Epithelial cell of esophagus (primary cell): ENCODE measurements at regions not wholly inside any gene's neighbourhood (a gene's known extent, or its start where the extent isn't known, plus 50 kb on each side); places are given as distances from the start of the nearest gene placed in this dataset.
"Not testable (repeated sequence)": the region's sequence is repeated elsewhere in the genome, so short reads cannot be mapped to it uniquely, and the experiment has no call there.

Experiments used
- DNase-seq: peaks from one replicate; pipeline ENCODE4 v3.0.0; 2010; ENCODE audit warnings: low read depth
- H3K4me3 ChIP-seq: 2 replicates; pipeline ENCODE4 v1.5.1; 2011; ENCODE audit warnings: mild to moderate bottlenecking, low read length, control low read depth
- CTCF ChIP-seq: IDR thresholded peaks from 2 replicates; pipeline ENCODE4 v1.5.1; 2011; ENCODE audit warnings: low read depth, mild to moderate bottlenecking, low read length, control low read depth, inconsistent platforms; ENCODE audit not compliant: insufficient read depth; ENCODE audit errors: missing control alignments

- TF ChIP-seq CTCF = no peak
- H3K4me3 ChIP-seq = no peak overlapping the region
These were observed 136.9 kb upstream of the FBXO11 start for GRCh38 chr2:48043131-48043700.

GRCh38 chr2:48043746-48044145, 137.4 kb upstream of the FBXO11 start:
- DNase-seq = peak; percentile 8
- no peak overlapping the region for H3K4me3 ChIP-seq
- TF ChIP-seq CTCF = no peak

More at GRCh38 chr2:48043131-48043700, 136.9 kb upstream of the FBXO11 start:
- DNase-seq = no peak

DNA sequence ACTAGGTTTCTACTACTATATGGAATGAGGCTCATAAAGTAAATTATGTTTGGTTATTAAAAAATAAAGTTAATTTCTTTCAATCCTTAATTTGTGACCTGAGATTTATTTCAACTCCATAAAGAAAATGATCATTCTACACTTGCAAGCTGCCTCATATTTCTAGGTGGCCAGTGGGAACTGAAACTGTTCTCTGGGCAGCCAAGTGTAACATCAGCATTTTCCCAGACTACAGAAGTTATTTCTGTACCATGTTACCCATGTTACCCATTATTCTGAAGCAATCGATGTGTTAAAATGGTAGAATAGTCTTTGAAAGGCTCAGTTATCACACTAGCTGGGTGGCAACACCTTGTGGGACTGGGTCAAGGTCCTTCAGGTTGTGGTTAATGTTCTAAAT, 139.3 kb upstream of the FBXO11 start:
- H3K4me3 ChIP-seq = no peak overlapping the region
- TF ChIP-seq CTCF = no peak
- no peak for DNase-seq

- no peak for TF ChIP-seq CTCF
- no peak overlapping the region for H3K4me3 ChIP-seq
- DNase-seq = no peak
These were observed 142.3 kb upstream of the FBXO11 start for GRCh38 chr2:48048476-48049171.

- DNase-seq = no peak
- H3K4me3 ChIP-seq = no peak overlapping the region
- TF ChIP-seq CTCF = no peak
These were observed 143.1 kb upstream of the FBXO11 start for GRCh38 chr2:48049371-48049770.

DNA sequence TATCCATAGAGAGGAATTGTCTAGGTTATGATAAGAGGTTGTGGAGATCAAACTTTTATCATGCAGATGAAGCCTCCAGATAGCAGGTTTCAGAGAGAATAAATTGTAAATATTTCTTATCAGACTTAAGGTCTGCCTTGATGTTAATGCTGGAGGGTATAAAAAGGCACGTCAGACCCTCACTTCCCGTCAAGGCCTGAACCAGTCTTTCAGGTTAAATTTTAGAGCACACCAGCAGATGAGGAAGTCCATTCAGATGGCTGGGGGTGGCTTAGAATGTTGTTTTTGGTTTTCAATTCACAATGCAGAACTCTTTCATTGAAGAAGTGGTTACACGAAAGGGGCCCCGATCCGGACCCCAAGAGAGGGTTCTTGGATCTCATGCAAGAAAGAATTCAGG, 144.4 kb upstream of the FBXO11 start:
- no peak overlapping the region for H3K4me3 ChIP-seq
- no peak for TF ChIP-seq CTCF
- no peak for DNase-seq

DNA sequence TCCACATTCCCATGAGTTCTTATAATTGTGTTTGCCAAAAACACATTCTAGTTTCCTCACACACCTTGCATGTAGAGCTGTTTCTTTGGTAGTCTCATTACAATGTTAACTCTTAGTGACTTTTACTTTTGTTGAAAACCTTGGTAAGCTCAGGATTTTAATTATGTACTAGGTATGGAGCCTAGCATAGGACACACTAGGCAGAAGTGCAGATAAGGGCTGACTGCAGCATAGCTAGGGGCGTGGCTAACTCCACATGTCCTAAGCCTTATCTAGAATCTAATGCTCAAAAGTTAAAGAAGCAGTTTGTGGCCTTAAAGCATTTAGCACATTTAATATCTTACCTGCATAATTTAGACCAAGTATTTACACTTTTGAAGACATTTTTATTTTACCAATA, 153.7 kb upstream of the FBXO11 start:
- TF ChIP-seq CTCF = no peak
- H3K4me3 ChIP-seq = no peak overlapping the region
- no peak for DNase-seq

DNA sequence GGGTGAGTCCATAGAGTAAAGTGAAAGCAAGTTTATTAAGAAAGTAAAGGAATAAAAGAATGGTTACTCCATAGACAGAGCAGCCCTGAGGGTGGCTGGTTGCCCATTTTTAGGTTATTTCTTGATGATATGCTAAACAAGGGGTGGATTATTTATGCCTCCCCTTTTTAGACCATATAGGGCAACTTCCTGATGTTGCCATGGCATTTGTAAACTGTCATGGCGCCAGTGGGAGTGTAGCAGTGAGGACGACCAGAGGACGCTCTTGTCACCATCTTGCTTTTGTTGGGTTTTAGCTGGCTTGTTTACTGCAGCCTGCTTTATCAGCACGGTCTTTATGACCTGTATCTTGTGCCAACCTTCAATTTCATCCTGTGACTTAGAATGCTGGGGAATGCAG, 155.4 kb upstream of the FBXO11 start:
- H3K4me3 ChIP-seq = not testable (repeated sequence)

More for the DNA sequence above, 155.4 kb upstream of the FBXO11 start:
- not testable (repeated sequence) for DNase-seq
